Neural cell (in vitro differentiated cells): ENCODE measurements at regions not wholly inside any gene's neighbourhood (a gene's known extent, or its start where the extent isn't known, plus 50 kb on each side); places are given as distances from the start of the nearest gene placed in this dataset.

Experiments
- H2AFZ ChIP-seq: fragments of 200-600, 300-800 bp; sonication (generic), shearing (Covaris generic); 2 replicates; pipeline ENCODE4 v1.6.0; 2014; ENCODE audit warnings: low read depth, mild to moderate bottlenecking, antibody characterized with exemption, low read length, moderate library complexity
- H3F3A ChIP-seq: fragments of 200-600 bp; shearing (Covaris generic); 2 replicates; pipeline ENCODE4 v1.6.1; 2016; ENCODE audit warnings: mild to moderate bottlenecking, moderate library complexity, mixed read lengths, antibody characterized with exemption, low read length; ENCODE audit not compliant: insufficient read depth, poor library complexity, severe bottlenecking
- H3K27ac ChIP-seq: fragments of 200-600, 300-800 bp; sonication (generic), shearing (Covaris generic); 2 replicates; pipeline ENCODE4 v1.5.1; 2014; ENCODE audit warnings: mild to moderate bottlenecking, low read length, moderate library complexity
- H3K27me3 ChIP-seq: fragments of 300-800, 200-600 bp; sonication (generic), shearing (Covaris generic); 2 replicates; pipeline ENCODE4 v1.6.0; 2014; ENCODE audit warnings: mild to moderate bottlenecking, low read depth, low read length, moderate library complexity; ENCODE audit not compliant: insufficient read depth
- H3K36me3 ChIP-seq: fragments of 300-800, 200-600 bp; sonication (generic), shearing (Covaris generic); 2 replicates; pipeline ENCODE4 v1.5.1; 2014; ENCODE audit warnings: mild to moderate bottlenecking, antibody characterized with exemption, low read length, moderate library complexity; ENCODE audit not compliant: insufficient read depth
- H3K4me2 ChIP-seq: fragments of 300-800, 200-600 bp; sonication (generic), shearing (Covaris generic); 2 replicates; pipeline ENCODE4 v1.6.0; 2014; ENCODE audit warnings: mild to moderate bottlenecking, low read length
- H3K4me3 ChIP-seq: fragments of 300-800, 200-600 bp; sonication (generic), shearing (Covaris generic); 2 replicates; pipeline ENCODE4 v1.5.1; 2014; ENCODE audit warnings: mild to moderate bottlenecking, low read length, moderate library complexity
- H3K79me2 ChIP-seq: fragments of 200-600 bp; shearing (Covaris generic); replicated peaks from 2 replicates; pipeline ENCODE4 v1.6.0; 2014; ENCODE audit warnings: mild to moderate bottlenecking, low read length, moderate library complexity; ENCODE audit not compliant: insufficient read depth
- H3K9ac ChIP-seq: fragments of 300-800, 200-600 bp; sonication (generic), shearing (Covaris generic); 2 replicates; pipeline ENCODE4 v1.6.1; 2016; ENCODE audit warnings: mild to moderate bottlenecking, low read length, mixed read lengths
- H3K9me2 ChIP-seq: fragments of 200-600 bp; shearing (Covaris generic); 2 replicates; pipeline ENCODE4 v1.6.1; 2016; ENCODE audit warnings: mild to moderate bottlenecking, low read length, mixed read lengths; ENCODE audit not compliant: insufficient read depth
- H3K9me3 ChIP-seq: fragments of 200-600, 300-800 bp; sonication (generic), shearing (Covaris generic); 2 replicates; pipeline ENCODE4 v1.6.1; 2016; ENCODE audit warnings: mild to moderate bottlenecking, mixed run types, low read length, moderate library complexity, mixed read lengths
- H4K20me1 ChIP-seq: fragments of 200-600 bp; shearing (Covaris generic); 2 replicates; pipeline ENCODE4 v1.6.1; 2016; ENCODE audit warnings: mild to moderate bottlenecking, mixed run types; ENCODE audit not compliant: insufficient read depth
- EP300 ChIP-seq: fragments of 450-650 bp; conservative IDR thresholded peaks from 2 replicates; pipeline ENCODE4 v1.6.1; 2014; ENCODE audit warnings: antibody characterized with exemption, mild to moderate bottlenecking, moderate library complexity; ENCODE audit not compliant: poor library complexity, severe bottlenecking
- EZH2 ChIP-seq: fragments of 200-600, 300-800 bp; shearing (Covaris generic), sonication (generic); IDR thresholded peaks from 2 replicates; pipeline ENCODE4 v1.6.1; 2014; ENCODE audit warnings: antibody characterized with exemption, low read length, borderline replicate concordance, mild to moderate bottlenecking; ENCODE audit not compliant: insufficient read depth, poor library complexity, severe bottlenecking
- MXI1 ChIP-seq: fragments of 450-650 bp; conservative IDR thresholded peaks from 2 replicates; pipeline ENCODE4 v1.6.1; 2014; ENCODE audit warnings: antibody characterized with exemption, mild to moderate bottlenecking; ENCODE audit not compliant: poor library complexity, severe bottlenecking
- POLR2AphosphoS5 ChIP-seq: IDR thresholded peaks from 2 replicates; pipeline ENCODE4 v1.6.1; 2012
- RAD21 ChIP-seq: fragments of 450-650 bp; conservative IDR thresholded peaks from 2 replicates; pipeline ENCODE4 v1.6.1; 2014; ENCODE audit warnings: antibody characterized with exemption, mild to moderate bottlenecking, moderate library complexity
- REST ChIP-seq: IDR thresholded peaks from 2 replicates; pipeline ENCODE4 v1.6.1; 2012; ENCODE audit warnings: borderline replicate concordance
- SMC3 ChIP-seq: fragments of 450-650 bp; conservative IDR thresholded peaks from 2 replicates; pipeline ENCODE4 v1.6.1; 2014; ENCODE audit warnings: antibody characterized with exemption, mild to moderate bottlenecking, moderate library complexity; ENCODE audit not compliant: poor library complexity
- TAF1 ChIP-seq: IDR thresholded peaks from 2 replicates; pipeline ENCODE4 v1.6.1; 2012; ENCODE audit warnings: low read depth
- TF ChIP-seq, protein P1 (sequence below): fragments of 450-650 bp; IDR thresholded peaks from 2 replicates; pipeline ENCODE4 v1.5.1; 2014; ENCODE audit warnings: antibody characterized with exemption, mild to moderate bottlenecking, moderate library complexity; ENCODE audit not compliant: poor library complexity, severe bottlenecking

DNA sequence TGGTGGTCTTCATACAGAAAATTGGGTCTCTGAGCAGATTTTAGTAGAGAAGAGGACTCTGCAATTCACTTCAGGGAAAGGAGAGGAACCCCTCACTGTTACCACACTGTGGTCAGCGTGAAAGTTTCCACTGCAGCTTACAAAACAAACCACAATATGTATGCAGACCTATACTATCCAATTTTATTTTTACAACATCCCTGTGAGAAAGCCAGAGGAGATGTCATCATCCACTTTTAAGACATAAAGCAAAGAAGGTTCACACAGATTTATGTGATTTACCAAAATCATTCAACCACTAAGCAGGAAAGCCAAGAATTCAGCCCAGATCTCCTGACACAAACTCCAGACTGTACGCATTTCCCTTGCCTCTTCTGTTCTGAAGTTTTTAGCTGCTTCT lies 442.4 kb downstream of the FRK start:
- Histone ChIP-seq H3K79me2 (no peaks in the 10 kb centered on the region), H3K27me3 (no peaks in the 10 kb centered on the region), H3K4me2 (no peak overlapping the region), H3K4me3 (no peak overlapping the region), H3K9ac (no peak overlapping the region), H3F3A (no peaks in the 10 kb centered on the region), H3K9me2 (no peaks in the 10 kb centered on the region), H3K27ac (no peak overlapping the region), H4K20me1 (no peaks in the 10 kb centered on the region), H2AFZ (no peak overlapping the region), H3K9me3 (no peaks in the 10 kb centered on the region), H3K36me3 (no peaks in the 10 kb centered on the region)
- no peak for TF ChIP-seq EP300
- TF ChIP-seq, protein P1, sequence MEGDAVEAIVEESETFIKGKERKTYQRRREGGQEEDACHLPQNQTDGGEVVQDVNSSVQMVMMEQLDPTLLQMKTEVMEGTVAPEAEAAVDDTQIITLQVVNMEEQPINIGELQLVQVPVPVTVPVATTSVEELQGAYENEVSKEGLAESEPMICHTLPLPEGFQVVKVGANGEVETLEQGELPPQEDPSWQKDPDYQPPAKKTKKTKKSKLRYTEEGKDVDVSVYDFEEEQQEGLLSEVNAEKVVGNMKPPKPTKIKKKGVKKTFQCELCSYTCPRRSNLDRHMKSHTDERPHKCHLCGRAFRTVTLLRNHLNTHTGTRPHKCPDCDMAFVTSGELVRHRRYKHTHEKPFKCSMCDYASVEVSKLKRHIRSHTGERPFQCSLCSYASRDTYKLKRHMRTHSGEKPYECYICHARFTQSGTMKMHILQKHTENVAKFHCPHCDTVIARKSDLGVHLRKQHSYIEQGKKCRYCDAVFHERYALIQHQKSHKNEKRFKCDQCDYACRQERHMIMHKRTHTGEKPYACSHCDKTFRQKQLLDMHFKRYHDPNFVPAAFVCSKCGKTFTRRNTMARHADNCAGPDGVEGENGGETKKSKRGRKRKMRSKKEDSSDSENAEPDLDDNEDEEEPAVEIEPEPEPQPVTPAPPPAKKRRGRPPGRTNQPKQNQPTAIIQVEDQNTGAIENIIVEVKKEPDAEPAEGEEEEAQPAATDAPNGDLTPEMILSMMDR: no peak

DNA sequence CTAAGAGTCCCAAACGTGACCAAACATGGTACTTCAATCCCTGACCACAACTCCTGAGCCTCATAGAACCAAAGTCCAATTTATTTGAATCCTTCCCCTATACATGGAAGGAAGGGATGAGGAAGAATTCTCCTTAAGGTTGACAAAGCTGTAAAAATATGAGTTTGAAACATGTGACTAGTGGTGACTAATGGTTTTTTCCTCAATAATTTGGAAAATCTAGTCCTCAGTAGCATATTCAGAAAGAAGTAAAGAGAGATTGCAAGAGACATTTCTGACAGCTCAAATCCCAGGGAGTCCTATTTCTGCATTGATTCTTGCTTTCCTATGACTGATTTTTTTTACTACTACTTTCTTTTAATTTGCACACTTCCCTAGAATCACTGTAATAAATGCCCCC lies 443.7 kb downstream of the FRK start:
- Histone ChIP-seq H3K4me3 (no peak overlapping the region), H3K9ac (no peak overlapping the region), H3F3A (no peaks in the 10 kb centered on the region), H4K20me1 (no peaks in the 10 kb centered on the region), H3K4me2 (no peak overlapping the region), H3K36me3 (no peaks in the 10 kb centered on the region), H3K9me2 (no peaks in the 10 kb centered on the region), H3K79me2 (no peaks in the 10 kb centered on the region), H3K27me3 (no peaks in the 10 kb centered on the region), H3K27ac (no peak overlapping the region), H3K9me3 (no peaks in the 10 kb centered on the region), H2AFZ (no peak overlapping the region)
- TF ChIP-seq SMC3: no peak
- TF ChIP-seq MXI1: no peak
- no peak for TF ChIP-seq TAF1
- TF ChIP-seq, protein P1: no peak
- TF ChIP-seq POLR2AphosphoS5: no peak
- TF ChIP-seq EZH2: no peak
- no peak for TF ChIP-seq EP300
- TF ChIP-seq RAD21: no peak
- TF ChIP-seq REST: no peak
